Kidney epithelial cell (primary cell): ENCODE measurements at regions not wholly inside any gene's neighbourhood (a gene's known extent, or its start where the extent isn't known, plus 50 kb on each side); places are given as distances from the start of the nearest gene placed in this dataset.

Source experiments
- DNase-seq: peaks from one replicate; pipeline ENCODE4 v3.0.0-alpha.2; 2010; ENCODE audit warnings: low read depth
- H3K27me3 ChIP-seq: 2 replicates; pipeline ENCODE4 v1.6.0; 2011; ENCODE audit warnings: low read length; ENCODE audit not compliant: control insufficient read depth, insufficient read depth
- H3K36me3 ChIP-seq: 2 replicates; pipeline ENCODE4 v1.5.1; 2011; ENCODE audit warnings: low read length; ENCODE audit not compliant: control insufficient read depth, insufficient read depth
- H3K4me3 ChIP-seq: 2 replicates; pipeline ENCODE4 v1.5.1; 2011; ENCODE audit warnings: low read depth, mild to moderate bottlenecking, control low read depth, low read length
- TF ChIP-seq, protein P1 (sequence below): IDR thresholded peaks from 2 replicates; pipeline ENCODE4 v1.5.1; 2011; ENCODE audit warnings: mild to moderate bottlenecking, moderate library complexity, low read length, control low read depth, inconsistent platforms; ENCODE audit not compliant: insufficient read depth, poor library complexity, severe bottlenecking

DNA sequence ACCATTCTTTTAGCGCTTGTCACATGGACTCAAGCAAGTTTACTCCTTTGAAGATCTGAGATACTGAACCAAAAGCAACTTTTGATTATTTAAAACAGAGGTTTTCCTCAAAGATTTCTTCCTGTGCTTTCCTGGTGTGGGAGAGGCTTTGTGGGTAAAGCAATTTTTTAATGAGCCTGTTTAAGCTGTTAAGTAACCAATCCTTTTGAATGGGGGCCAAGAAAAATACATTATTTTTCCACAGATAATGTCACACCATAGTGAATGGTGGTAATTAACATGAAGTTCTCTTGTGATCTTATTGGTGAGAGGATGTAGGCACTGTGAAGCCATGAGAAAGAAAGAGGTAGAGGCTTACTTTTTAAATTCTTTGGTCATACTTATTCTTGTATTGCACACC is 55.8 kb upstream of the OBI1 start:
- DNase-seq, result no peak
- H3K27me3 ChIP-seq, result no peaks in the 10 kb centered on the region
- no peaks in the 10 kb centered on the region for H3K36me3 ChIP-seq
- TF ChIP-seq, protein P1, sequence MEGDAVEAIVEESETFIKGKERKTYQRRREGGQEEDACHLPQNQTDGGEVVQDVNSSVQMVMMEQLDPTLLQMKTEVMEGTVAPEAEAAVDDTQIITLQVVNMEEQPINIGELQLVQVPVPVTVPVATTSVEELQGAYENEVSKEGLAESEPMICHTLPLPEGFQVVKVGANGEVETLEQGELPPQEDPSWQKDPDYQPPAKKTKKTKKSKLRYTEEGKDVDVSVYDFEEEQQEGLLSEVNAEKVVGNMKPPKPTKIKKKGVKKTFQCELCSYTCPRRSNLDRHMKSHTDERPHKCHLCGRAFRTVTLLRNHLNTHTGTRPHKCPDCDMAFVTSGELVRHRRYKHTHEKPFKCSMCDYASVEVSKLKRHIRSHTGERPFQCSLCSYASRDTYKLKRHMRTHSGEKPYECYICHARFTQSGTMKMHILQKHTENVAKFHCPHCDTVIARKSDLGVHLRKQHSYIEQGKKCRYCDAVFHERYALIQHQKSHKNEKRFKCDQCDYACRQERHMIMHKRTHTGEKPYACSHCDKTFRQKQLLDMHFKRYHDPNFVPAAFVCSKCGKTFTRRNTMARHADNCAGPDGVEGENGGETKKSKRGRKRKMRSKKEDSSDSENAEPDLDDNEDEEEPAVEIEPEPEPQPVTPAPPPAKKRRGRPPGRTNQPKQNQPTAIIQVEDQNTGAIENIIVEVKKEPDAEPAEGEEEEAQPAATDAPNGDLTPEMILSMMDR, result no peak
- H3K4me3 ChIP-seq, result no peak overlapping the region

DNA sequence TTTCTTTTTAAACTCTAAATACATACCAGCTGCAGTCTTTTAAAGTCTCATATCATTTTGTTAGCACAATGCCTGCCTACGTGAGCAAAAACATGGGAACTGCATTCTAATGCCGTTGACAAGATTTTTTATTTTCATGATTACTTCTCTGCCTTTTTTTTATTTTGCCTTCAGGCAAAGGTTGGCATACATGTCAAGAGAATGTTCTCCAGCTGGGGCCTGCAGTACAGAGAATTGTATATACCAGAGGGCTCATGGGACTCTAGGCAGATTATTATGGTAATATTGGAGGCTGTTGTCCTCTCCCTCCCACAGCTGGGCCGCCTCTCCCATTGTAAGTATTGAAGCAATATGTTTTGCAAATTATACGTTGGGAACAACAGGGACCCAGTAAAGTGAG is 53.9 kb upstream of the OBI1 start:
- no peak for DNase-seq

DNA sequence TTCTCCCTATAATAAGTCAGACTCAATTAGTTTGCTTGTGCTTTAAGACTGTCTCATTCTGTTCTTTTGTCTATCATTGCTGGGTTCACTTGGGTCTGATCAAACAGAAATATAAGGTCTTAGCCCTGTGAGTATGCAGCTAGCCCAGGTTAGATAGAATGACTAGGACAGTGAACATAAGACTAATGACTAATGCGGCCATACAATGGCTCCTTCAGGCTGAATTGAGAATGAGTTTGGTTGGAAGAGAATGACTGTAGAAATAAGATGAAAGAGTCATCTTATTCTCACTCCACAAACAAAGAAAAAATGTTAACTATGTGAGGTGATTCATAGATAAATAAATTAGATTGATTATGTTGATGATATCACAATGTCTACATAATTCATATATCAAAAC is 50.1 kb upstream of the OBI1 start:
- Histone ChIP-seq H3K36me3 (no peaks in the 10 kb centered on the region), H3K4me3 (no peak overlapping the region), H3K27me3 (no peaks in the 10 kb centered on the region)
- TF ChIP-seq, protein P1, result no peak
- no peak for DNase-seq

More for the DNA sequence above, 53.9 kb upstream of the OBI1 start:
- TF ChIP-seq, protein P1, result no peak
- no peaks in the 10 kb centered on the region for H3K27me3 ChIP-seq
- H3K4me3 ChIP-seq, result no peak overlapping the region
- no peaks in the 10 kb centered on the region for H3K36me3 ChIP-seq
